Esophagus muscularis mucosa (tissue), 4 donors: ENCODE measurements at regions not wholly inside any gene's neighbourhood (a gene's known extent, or its start where the extent isn't known, plus 50 kb on each side); places are given as distances from the start of the nearest gene placed in this dataset.

Experiments used
- EP300 ChIP-seq: sonication (generic); formaldehyde crosslinking; IDR thresholded peaks from one replicate; pipeline ENCODE4 v1.6.1; 2017; ENCODE audit warnings: antibody characterized with exemption
- POLR2A ChIP-seq: fragments of 450-650 bp; IDR thresholded peaks from one replicate; pipeline ENCODE4 v1.6.1; 2017; ENCODE audit warnings: antibody characterized with exemption, moderate library complexity, mild to moderate bottlenecking, low read depth
- TF ChIP-seq, protein P1 (sequence below), 3 experiments: fragments of 200-600 bp in 2 of 3; fragments of 450-650 bp in 1 of 3; sonication (generic) in 2 of 3; IDR thresholded peaks; one replicate each; pipeline ENCODE4 v1.5.1; 2017 to 2019; ENCODE audit warnings: antibody characterized with exemption in 3 of 3, mild to moderate bottlenecking in 2 of 3, moderate library complexity in 1 of 3

DNA sequence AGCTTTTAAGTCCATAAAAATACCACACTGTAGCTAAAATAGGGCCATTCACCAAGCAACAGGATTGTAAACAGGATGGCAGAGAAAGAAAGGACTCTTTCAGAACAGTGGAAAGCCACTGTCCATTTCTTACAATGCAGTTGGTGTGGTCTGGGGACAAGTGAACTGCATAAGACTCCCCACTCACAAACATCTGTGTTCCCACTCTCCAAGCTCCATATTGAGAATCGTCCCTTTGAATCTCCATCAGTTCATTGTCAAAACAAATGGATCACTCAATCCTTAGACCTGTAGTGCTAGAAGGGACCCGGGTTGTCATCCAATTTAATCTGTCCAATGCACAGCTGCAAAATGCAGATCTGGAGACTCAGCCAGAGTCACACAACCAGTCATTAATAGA is 347.4 kb upstream of the KLHL29 start:
- TF ChIP-seq, protein P1, sequence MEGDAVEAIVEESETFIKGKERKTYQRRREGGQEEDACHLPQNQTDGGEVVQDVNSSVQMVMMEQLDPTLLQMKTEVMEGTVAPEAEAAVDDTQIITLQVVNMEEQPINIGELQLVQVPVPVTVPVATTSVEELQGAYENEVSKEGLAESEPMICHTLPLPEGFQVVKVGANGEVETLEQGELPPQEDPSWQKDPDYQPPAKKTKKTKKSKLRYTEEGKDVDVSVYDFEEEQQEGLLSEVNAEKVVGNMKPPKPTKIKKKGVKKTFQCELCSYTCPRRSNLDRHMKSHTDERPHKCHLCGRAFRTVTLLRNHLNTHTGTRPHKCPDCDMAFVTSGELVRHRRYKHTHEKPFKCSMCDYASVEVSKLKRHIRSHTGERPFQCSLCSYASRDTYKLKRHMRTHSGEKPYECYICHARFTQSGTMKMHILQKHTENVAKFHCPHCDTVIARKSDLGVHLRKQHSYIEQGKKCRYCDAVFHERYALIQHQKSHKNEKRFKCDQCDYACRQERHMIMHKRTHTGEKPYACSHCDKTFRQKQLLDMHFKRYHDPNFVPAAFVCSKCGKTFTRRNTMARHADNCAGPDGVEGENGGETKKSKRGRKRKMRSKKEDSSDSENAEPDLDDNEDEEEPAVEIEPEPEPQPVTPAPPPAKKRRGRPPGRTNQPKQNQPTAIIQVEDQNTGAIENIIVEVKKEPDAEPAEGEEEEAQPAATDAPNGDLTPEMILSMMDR (IDR thresholded peaks at IDR 0.05), result no peak
- no peak for TF ChIP-seq POLR2A
- TF ChIP-seq EP300, result no peak
